IPS-NIHi11 (cell line): ENCODE measurements at regions not wholly inside any gene's neighbourhood (a gene's known extent, or its start where the extent isn't known, plus 50 kb on each side); places are given as distances from the start of the nearest gene placed in this dataset.

Experiments
- DNase-seq: peaks from one replicate; pipeline ENCODE4 v3.0.0; 2012; ENCODE audit warnings: mixed read lengths, low spot score

GRCh38 chr12:84741031-84741430, 171.6 kb downstream of the SLC6A15 start:
- DNase-seq, result no peak

- DNase-seq, result no peak
These were observed 172.0 kb downstream of the SLC6A15 start for GRCh38 chr12:84740602-84741001.

GRCh38 chr12:84738481-84738972, 174.1 kb downstream of the SLC6A15 start:
- no peak for DNase-seq

GRCh38 chr12:84732828-84733340, 179.7 kb downstream of the SLC6A15 start:
- no peak for DNase-seq

- peak; percentile 11 for DNase-seq
These were observed 181.9 kb downstream of the SLC6A15 start for GRCh38 chr12:84730561-84731162.

GRCh38 chr12:84727961-84728360, 184.6 kb downstream of the SLC6A15 start:
- peak; percentile 7 for DNase-seq

GRCh38 chr12:84726780-84727179, 185.8 kb downstream of the SLC6A15 start:
- no peak for DNase-seq

- DNase-seq, result no peak
These were observed 188.6 kb downstream of the SLC6A15 start for GRCh38 chr12:84723988-84724387.

GRCh38 chr12:84719997-84720396, 192.6 kb downstream of the SLC6A15 start:
- no peak for DNase-seq

- no peak for DNase-seq
These were observed 193.7 kb downstream of the SLC6A15 start for GRCh38 chr12:84718906-84719305.

GRCh38 chr12:84712747-84713146, 199.9 kb downstream of the SLC6A15 start:
- DNase-seq, result no peak

- no peak for DNase-seq
These were observed 206.2 kb downstream of the SLC6A15 start for GRCh38 chr12:84706374-84706773.

GRCh38 chr12:84704856-84705255, 207.7 kb downstream of the SLC6A15 start:
- DNase-seq, result no peak

GRCh38 chr12:84702001-84702400, 210.6 kb downstream of the SLC6A15 start:
- no peak for DNase-seq

GRCh38 chr12:84701041-84701440, 211.6 kb downstream of the SLC6A15 start:
- no peak for DNase-seq

GRCh38 chr12:84698576-84699333, 213.8 kb downstream of the SLC6A15 start:
- no peak for DNase-seq

- no peak for DNase-seq
These were observed 215.6 kb downstream of the SLC6A15 start for GRCh38 chr12:84696908-84697540.

GRCh38 chr12:84696281-84696680, 216.3 kb downstream of the SLC6A15 start:
- DNase-seq, result no peak

- DNase-seq, result no peak
These were observed 218.5 kb downstream of the SLC6A15 start for GRCh38 chr12:84694116-84694515.

- no peak for DNase-seq
These were observed 220.5 kb downstream of the SLC6A15 start for GRCh38 chr12:84692071-84692470.

- DNase-seq, result no peak
These were observed 221.3 kb downstream of the SLC6A15 start for GRCh38 chr12:84691266-84691665.

GRCh38 chr12:84689638-84690037, 223.0 kb downstream of the SLC6A15 start:
- no peak for DNase-seq

GRCh38 chr12:84685379-84685778, 227.2 kb downstream of the SLC6A15 start:
- DNase-seq, result no peak
